ENCODE measurements at regions not wholly inside any gene's neighbourhood (a gene's known extent, or its start where the extent isn't known, plus 50 kb on each side); places are given as distances from the start of the nearest gene placed in this dataset.

DNA sequence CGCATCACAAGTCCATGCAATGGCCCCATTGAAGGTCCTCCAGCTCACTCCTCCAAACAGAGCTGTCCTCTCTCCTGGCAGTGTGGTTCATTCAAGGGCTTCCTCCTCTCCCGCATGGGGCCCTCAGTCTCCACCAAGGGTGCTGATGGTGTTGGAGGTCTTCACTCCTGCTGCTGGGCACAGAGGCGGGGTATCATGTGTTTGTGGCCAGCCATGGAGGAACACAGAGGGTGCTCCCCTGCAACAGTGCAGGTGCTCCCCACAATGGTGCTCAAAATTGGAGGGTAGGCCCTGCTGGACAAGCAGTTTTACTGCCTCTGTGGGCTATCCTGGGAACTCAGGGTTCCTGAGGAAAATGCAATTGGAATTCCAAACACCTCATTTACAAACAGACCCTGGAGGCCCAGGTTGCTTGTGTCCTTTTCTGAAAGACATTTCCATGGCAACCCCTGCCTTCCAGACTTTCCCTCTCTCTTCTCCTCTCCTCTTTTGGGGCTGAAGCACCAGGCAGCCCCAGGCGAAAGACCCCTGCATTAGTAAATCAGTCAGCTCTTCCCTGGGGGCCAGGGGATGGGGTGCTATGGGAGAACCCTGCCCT lies 256.0 kb downstream of the HAUS1 start:
- no peak for FAIRE-seq
- no peak for DNase-seq (ENCODE audit: insufficient read length, low spot score)
- TF ChIP-seq, protein P1, sequence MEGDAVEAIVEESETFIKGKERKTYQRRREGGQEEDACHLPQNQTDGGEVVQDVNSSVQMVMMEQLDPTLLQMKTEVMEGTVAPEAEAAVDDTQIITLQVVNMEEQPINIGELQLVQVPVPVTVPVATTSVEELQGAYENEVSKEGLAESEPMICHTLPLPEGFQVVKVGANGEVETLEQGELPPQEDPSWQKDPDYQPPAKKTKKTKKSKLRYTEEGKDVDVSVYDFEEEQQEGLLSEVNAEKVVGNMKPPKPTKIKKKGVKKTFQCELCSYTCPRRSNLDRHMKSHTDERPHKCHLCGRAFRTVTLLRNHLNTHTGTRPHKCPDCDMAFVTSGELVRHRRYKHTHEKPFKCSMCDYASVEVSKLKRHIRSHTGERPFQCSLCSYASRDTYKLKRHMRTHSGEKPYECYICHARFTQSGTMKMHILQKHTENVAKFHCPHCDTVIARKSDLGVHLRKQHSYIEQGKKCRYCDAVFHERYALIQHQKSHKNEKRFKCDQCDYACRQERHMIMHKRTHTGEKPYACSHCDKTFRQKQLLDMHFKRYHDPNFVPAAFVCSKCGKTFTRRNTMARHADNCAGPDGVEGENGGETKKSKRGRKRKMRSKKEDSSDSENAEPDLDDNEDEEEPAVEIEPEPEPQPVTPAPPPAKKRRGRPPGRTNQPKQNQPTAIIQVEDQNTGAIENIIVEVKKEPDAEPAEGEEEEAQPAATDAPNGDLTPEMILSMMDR (IDR thresholded peaks at IDR 0.05; ENCODE audit: insufficient read depth, missing control alignments): no peak

DNA sequence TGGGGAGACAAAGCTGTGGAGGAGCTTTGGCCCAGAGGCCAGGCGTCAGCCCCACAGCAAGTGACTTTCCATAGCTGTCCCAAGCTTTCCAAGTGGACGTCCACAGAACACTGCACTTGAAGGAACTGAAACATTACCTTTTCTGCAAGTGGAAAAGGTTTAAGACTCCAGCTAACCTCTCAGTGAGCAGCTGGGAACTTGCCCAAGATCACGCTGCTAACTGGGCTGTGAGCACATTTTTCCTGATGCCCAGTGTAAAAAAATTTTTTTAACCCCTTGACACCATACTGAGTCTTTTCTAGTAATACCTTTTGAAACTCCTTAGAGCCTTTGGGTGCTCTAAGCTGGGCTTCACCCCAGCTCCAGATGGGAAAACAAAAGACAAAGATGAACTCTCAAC lies 256.7 kb downstream of the HAUS1 start:
- TF ChIP-seq, protein P1 (IDR thresholded peaks at IDR 0.05; ENCODE audit: insufficient read depth, missing control alignments): no peak
- FAIRE-seq (no peak), DNase-seq (ENCODE audit: insufficient read length, low spot score) (no peak)

DNA sequence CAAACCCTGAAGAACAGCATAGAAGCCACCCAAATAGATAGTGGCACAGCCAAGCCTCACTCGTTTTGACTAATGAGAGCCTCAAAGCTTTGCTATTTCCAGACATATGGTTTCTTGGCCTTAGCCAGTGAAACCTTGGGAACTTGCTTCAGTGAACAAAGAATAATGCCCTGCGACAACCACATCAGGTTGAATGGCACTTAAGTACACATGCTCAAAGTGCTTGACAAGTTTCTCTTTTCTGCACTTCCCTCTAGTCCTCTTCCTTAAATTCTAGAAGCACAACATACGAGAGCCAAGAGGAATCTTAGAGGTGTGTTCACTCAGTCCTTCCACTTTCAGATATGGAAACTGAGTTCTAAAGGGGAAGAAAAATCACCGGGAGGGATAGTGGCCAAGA lies 258.3 kb downstream of the HAUS1 start:
- no peak for DNase-seq (ENCODE audit: insufficient read length, low spot score)
- FAIRE-seq: no peak
- TF ChIP-seq, protein P1 (IDR thresholded peaks at IDR 0.05; ENCODE audit: insufficient read depth, missing control alignments): no peak

DNA sequence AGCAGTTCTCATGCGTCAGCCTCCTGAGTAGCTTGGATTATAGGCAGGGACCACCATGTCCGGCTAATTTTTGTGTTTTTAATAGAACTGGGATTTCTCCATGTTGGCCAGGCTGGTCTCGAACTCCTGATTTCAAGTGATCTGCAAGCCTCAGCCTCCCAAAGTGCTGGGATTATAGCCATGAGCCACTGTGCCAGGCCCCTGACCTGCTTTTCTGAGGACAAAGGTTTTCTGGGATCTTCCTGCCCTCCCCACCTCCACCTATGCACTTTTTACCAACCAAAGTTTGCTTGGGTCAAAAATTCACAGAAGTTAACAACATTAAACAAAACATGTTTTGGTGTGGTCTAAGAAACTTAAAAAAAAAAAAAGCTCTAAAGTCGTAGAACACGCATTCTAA lies 259.9 kb downstream of the HAUS1 start:
- DNase-seq (ENCODE audit: insufficient read length, low spot score) (no peak), FAIRE-seq (no peak)
- TF ChIP-seq, protein P1 (IDR thresholded peaks at IDR 0.05; ENCODE audit: insufficient read depth, missing control alignments): no peak

DNA sequence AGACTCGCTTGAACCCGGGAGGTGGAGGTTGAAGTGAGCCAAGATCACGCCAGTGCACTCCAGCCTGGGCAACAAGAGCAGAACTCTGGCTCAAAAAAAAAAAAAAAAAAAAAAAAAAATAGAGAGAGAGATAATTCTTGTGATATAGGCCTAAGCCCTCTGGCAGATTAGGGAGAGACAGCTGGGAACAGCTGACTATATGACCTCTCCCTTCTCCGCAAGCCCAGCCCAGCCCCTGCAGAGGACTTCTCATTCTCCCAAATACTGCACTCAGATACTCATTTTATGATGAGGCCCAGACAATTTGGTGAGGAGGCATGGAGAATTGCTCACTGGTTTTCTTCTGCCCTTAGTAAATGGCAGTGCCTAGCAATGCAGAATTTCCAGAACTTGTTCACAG lies 262.0 kb downstream of the HAUS1 start:
- FAIRE-seq: no peak
- no peak for DNase-seq (ENCODE audit: insufficient read length, low spot score)
- TF ChIP-seq, protein P1 (IDR thresholded peaks at IDR 0.05; ENCODE audit: insufficient read depth, missing control alignments): no peak

DNA sequence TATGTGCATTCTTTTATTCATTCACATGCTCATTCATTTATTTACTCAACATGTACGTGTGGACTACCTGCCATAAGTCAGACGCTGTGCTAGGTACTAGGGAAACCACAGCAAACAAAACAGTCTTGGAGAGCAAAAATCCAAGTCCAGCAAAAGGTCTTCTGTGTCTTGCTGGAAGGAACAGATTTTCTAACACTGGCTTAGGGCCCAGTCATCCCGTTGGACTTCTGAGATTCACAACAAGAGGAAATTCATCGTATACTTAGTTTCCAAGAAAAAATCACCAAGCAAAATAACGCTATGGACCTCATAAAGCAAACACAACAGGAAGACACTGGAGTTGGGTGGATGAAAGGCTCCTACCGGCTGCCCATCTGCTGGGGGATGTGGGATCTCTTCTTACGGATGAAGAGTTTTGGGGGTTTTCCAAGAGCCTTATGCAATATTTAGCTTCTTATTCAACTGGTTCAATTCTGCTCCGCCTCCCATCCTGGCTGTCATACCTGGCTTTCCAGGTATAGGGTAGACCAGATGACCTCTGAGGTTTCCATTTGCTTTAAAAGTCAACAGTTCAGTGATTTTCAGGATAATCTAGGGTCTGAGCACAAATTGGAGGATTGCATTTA lies 262.7 kb downstream of the HAUS1 start:
- FAIRE-seq (no peak), DNase-seq (ENCODE audit: insufficient read length, low spot score) (no peak)
- TF ChIP-seq, protein P1 (IDR thresholded peaks at IDR 0.05; ENCODE audit: insufficient read depth, missing control alignments): no peak

DNA sequence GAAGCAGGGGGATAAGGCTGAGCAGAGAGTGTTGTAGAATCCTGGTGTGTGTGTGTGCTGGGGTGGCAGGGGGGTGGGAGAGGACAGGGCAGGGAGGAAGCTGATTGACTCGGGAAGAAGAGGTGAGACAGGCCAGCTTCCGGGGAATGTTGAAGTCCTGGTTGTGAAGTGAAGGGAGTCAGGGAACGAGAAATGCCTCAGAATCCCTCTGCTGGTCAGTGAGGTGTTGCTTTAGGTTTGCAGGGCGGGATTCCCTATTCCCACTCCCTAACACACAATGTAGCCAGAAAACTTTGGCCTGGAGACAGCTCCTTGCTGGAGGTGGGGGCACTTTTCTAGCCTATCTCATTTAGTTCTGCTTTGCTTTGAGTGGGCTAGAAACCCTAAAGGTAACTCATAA lies 265.1 kb downstream of the HAUS1 start:
- TF ChIP-seq, protein P1 (IDR thresholded peaks at IDR 0.05; ENCODE audit: insufficient read depth, missing control alignments): no peak
- FAIRE-seq (no peak), DNase-seq (ENCODE audit: insufficient read length, low spot score) (no peak)
